GM03348 (cell line): ENCODE measurements at regions not wholly inside any gene's neighbourhood (a gene's known extent, or its start where the extent isn't known, plus 50 kb on each side); places are given as distances from the start of the nearest gene placed in this dataset.
"Not testable (repeated sequence)": the region's sequence is repeated elsewhere in the genome, so short reads cannot be mapped to it uniquely, and the experiment has no call there.

ENCODE experiments used
- DNase-seq: peaks from one replicate; pipeline ENCODE4 v3.0.0; 2012; ENCODE audit warnings: low spot score

- DNase-seq: no peak
Observed at GRCh38 chrX:96538104-96538725, 146.4 kb upstream of the DIAPH2 start.

GRCh38 chrX:96540111-96540631, 144.5 kb upstream of the DIAPH2 start:
- no peak for DNase-seq

GRCh38 chrX:96546281-96546680, 138.4 kb upstream of the DIAPH2 start:
- DNase-seq: not testable (repeated sequence)

DNA sequence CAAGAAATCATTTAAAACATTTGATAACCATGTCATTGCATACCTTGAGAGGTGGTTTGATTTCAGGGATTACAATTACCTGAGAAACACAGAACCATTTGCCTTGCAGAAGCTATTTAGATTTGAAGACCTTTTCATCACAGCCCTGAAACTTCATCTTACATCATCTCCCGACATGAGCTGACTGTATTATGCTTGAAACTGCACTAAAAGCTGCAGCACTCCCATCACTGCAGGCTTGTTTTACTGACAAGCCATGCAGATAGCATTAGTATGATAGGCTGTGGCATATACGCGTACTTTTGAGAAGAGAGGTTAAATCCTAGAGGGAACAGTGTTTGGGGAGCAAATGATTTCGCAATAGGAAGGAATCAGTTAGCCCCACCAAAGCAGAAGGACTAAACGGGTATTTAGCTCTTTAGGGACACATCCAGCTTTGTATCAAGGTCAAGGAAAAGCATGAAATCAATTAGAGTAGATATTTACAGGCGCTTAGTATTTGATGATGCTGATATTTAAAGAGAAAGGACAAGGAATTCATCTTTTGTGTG, 133.2 kb upstream of the DIAPH2 start:
- DNase-seq: no peak

DNA sequence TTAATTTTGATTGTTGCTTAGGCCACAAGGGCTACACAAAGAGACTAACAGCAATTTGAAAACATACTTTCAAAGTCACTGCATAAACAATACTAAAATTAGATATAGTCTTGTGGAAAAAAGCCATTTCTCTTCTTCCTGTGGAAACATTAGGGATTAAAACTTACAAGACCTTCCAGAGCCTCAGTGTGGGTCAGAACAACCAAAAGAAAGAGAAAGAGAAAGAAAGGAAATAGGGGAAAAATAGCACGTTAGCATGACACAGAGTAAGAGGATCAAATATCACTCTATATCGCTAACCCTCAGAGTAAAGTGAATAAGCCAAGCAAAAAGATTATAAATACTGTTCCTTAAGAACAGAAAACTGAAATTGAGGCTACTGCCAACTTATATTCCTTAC, 127.8 kb upstream of the DIAPH2 start:
- no peak for DNase-seq

DNA sequence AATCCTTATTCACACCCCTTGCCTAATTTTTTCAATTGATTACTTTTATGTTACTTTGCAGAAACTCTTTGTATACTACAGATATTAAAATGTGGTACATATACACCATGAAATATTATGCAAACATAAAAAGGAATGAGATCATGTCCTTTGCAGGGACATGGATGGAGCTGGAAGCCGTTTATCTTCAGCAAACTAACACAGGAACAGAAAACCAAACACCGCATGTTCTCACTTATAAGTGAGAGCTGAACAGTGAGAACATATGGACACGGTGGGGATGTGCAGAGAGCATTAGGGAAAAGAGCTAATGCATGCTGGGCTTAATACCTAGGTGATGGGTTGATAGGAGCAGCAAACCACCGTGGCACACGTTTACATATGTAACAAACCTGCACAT, 123.5 kb upstream of the DIAPH2 start:
- DNase-seq: not testable (repeated sequence)

GRCh38 chrX:96563646-96564045, 121.0 kb upstream of the DIAPH2 start:
- peak; percentile 30 for DNase-seq

- DNase-seq: peak; percentile 0
Observed at GRCh38 chrX:96564595-96564994, 120.0 kb upstream of the DIAPH2 start.

GRCh38 chrX:96566878-96567277, 117.8 kb upstream of the DIAPH2 start:
- DNase-seq: no peak

- DNase-seq: no peak
Observed at GRCh38 chrX:96568071-96568470, 116.6 kb upstream of the DIAPH2 start.

DNA sequence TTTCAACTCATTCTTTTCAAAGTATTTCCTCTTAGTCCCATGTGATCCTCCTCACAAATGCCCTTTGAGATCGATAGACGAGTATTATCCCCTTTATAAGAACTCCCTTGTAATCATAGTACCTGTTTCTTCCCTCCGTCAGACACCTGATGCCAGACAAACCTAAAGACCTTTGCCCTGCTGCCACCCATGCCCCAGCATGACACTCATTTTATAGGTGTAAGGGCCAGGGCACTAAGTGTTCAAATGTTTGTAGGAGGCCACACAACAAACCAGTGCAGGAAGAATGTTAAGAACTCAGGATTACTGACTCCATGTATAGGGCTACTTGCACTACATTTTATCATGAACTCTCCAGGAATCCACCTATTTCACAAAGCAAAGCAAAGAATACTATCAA, 115.6 kb upstream of the DIAPH2 start:
- no peak for DNase-seq

- DNase-seq: no peak
Observed at GRCh38 chrX:96575011-96575410, 109.6 kb upstream of the DIAPH2 start.

DNA sequence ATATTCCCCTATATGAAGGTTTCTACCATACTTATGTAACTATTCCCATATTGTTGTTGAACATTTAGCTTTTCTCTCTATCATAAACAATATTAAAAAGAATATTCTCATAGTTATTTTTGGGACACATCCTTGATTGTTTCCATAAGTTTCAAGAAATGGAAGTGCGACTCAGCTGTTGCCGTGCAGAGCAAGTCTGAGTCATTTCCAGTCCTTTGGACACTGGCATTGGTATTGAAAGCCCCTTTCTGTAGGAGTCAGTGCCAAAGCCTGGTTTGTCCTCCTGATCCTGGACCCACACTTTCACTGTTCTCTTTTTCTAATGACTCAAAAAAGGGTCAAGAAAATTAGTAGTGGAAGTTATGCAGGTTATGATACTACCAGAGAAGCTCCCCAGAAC, 108.3 kb upstream of the DIAPH2 start:
- peak; percentile 3 for DNase-seq

- DNase-seq: no peak
Observed at GRCh38 chrX:96578781-96579180, 105.9 kb upstream of the DIAPH2 start.

GRCh38 chrX:96579252-96579651, 105.4 kb upstream of the DIAPH2 start:
- DNase-seq: no peak

DNA sequence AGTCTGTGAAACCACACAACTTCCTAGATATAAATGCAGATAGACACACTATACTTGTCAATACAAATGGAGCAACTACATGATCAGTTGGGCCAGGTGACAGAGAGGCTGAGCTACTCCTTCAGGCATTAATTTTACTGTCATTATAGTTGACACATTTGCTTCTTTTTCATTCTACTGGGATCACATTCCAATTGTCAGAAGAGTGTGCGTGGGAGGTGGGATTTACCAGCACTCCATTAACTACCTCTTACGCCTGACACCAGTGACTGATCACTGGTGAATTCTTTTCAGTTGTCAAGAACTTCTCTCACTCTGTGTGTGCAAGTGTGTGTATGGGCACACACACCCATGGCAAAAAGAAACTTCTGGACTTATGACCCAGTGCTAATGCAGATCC, 94.2 kb upstream of the DIAPH2 start:
- no peak for DNase-seq

- DNase-seq: no peak
Observed at GRCh38 chrX:96591421-96591820, 93.2 kb upstream of the DIAPH2 start.

- not testable (repeated sequence) for DNase-seq
Observed at GRCh38 chrX:96597847-96598246, 86.8 kb upstream of the DIAPH2 start.

- peak; percentile 46 for DNase-seq
Observed at GRCh38 chrX:96611619-96612362, 72.9 kb upstream of the DIAPH2 start.

GRCh38 chrX:96615448-96615847, 69.2 kb upstream of the DIAPH2 start:
- DNase-seq: no peak

DNA sequence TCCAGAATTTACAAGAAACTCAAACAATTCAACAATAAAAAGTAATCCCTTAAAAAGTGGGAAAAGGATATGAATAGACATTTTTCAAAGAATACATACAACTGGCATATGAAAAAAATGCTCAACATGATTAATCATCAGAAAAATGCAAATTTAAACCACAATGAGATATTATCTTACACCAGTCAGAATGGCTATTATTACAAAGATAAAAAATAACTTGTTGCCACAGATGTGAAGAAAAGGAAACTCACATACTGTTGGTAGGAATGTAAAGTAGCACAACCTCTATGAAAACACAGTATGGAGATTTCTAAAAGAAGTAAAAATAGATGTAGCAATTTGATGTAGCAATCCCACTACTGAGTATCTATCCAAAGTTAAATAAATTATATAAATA, 65.1 kb upstream of the DIAPH2 start:
- no peak for DNase-seq

- DNase-seq: peak; percentile 6
Observed at GRCh38 chrX:96621811-96622210, 62.8 kb upstream of the DIAPH2 start.
